Ovary (tissue), 7 donors: ENCODE measurements at regions not wholly inside any gene's neighbourhood (a gene's known extent, or its start where the extent isn't known, plus 50 kb on each side); places are given as distances from the start of the nearest gene placed in this dataset.

Source experiments
- DNase-seq, 5 donors: peaks; one replicate each; pipeline ENCODE4 v3.0.0-alpha.2; 2019 to 2020
- H3K27ac ChIP-seq, 2 donors: fragments of 200-600 bp; one replicate each; pipeline versions ENCODE4 v1.5.1 to v1.8.0; 2019 to 2022
- H3K27me3 ChIP-seq: fragments of 200-600 bp; one replicate; pipeline ENCODE4 v1.8.0; 2022
- H3K36me3 ChIP-seq: fragments of 200-600 bp; sonication (generic); one replicate; pipeline ENCODE4 v1.5.1; 2019
- H3K4me1 ChIP-seq: one replicate; pipeline ENCODE4 v1.8.1; 2013; ENCODE audit warnings: mild to moderate bottlenecking, moderate library complexity; ENCODE audit not compliant: insufficient read depth
- H3K4me3 ChIP-seq: fragments of 200-600 bp; sonication (generic); one replicate; pipeline ENCODE4 v1.5.1; 2017
- H3K9me3 ChIP-seq, 2 donors: fragments of 200-600 bp in 1 of 2; sonication (generic) in 1 of 2; one replicate each; pipeline versions ENCODE4 v1.5.1 to v1.8.1; 2013 to 2019; ENCODE audit warnings: mild to moderate bottlenecking in 1 of 2, moderate library complexity in 1 of 2
- CTCF ChIP-seq, 3 donors: fragments of 450-650 bp in 2 of 3; fragments of 200-600 bp in 1 of 3; IDR thresholded peaks; one replicate each; pipeline versions ENCODE4 v1.5.1 to v1.8.0; 2016 to 2022; ENCODE audit warnings: antibody characterized with exemption in 3 of 3, mild to moderate bottlenecking in 1 of 3
- EP300 ChIP-seq: sonication (generic); formaldehyde crosslinking; IDR thresholded peaks from one replicate; pipeline ENCODE4 v1.6.1; 2017; ENCODE audit warnings: antibody characterized with exemption
- POLR2A ChIP-seq: fragments of 450-650 bp; IDR thresholded peaks from one replicate; pipeline ENCODE4 v1.6.1; 2017; ENCODE audit warnings: antibody characterized with exemption, mild to moderate bottlenecking, moderate library complexity
- WGBS, 3 donors: extraction: QIAGEN DNeasy Blood & Tissue Kit in 1 of 3; methylation state at CpG; one replicate each; pipeline versions ENCODE4 v1.1.5 to v1.1.7; 2013 to 2017; 5-methylcytosine and 5-hydroxymethylcytosine counted together
- intact Hi-C, 4 donors: fragments of 100-400 bp; cut with DNase I; formaldehyde crosslinking; loops; one replicate each; pipeline versions ENCODE4 v1.11.0 to v1.15.1; 2022 to 2023
- donor health status: DM: no; HTN: no; CAD: no; lungs with moderate emphysema.
- donor health status: DM: no; HTN: no; CAD: no.
- donor health status: Bipolar disorder and iron deficiency.
- donor health status: DM: no; HTN: no; CAD: no.
- donor health status: DM: yes; HTN: yes; CAD: no.

GRCh38 chr7:12909483-12909882, 222.1 kb downstream of the ARL4A start:
- H3K27me3 ChIP-seq, result no peaks in the 10 kb centered on the region
- H3K27ac ChIP-seq, result no peak overlapping the region
- DNase-seq, result no peak
- no peaks in the 10 kb centered on the region for H3K4me1 ChIP-seq
- 95 to 100% (median 98%) methylated on average over 1 of the region's 1 CpG for WGBS, 3 donors
- intact Hi-C loops, result no loop called here
- no peaks in the 10 kb centered on the region for H3K36me3 ChIP-seq
- H3K9me3 ChIP-seq, result no peaks in the 10 kb centered on the region
- no peak for TF ChIP-seq CTCF (IDR thresholded peaks at IDR 0.05)
- no peak for TF ChIP-seq POLR2A
- TF ChIP-seq EP300, result no peak
- H3K4me3 ChIP-seq, result no peak overlapping the region

GRCh38 chr7:12911053-12911452, 223.6 kb downstream of the ARL4A start:
- DNase-seq, result no peak
- intact Hi-C loops, result no loop called here
- WGBS, 3 donors, result 50 to 57% (median 57%) methylated on average over 2 of the region's 2 CpGs
- TF ChIP-seq POLR2A, result no peak
- no peak for TF ChIP-seq EP300
- TF ChIP-seq CTCF (IDR thresholded peaks at IDR 0.05), result no peak
- Histone ChIP-seq H3K36me3 (no peaks in the 10 kb centered on the region), H3K27me3 (no peaks in the 10 kb centered on the region), H3K4me1 (no peaks in the 10 kb centered on the region), H3K4me3 (no peak overlapping the region), H3K27ac (no peak overlapping the region), H3K9me3 (no peaks in the 10 kb centered on the region)

- H3K4me3 ChIP-seq, result no peak overlapping the region
- no peak overlapping the region for H3K27ac ChIP-seq
- 53 to 59% (median 58%) methylated on average over 3 of the region's 3 CpGs for WGBS, 3 donors
- no peak for TF ChIP-seq POLR2A
- TF ChIP-seq EP300, result no peak
- TF ChIP-seq CTCF (IDR thresholded peaks at IDR 0.05), result no peak
- H3K9me3 ChIP-seq, result no peaks in the 10 kb centered on the region
- H3K36me3 ChIP-seq, result no peaks in the 10 kb centered on the region
- no peaks in the 10 kb centered on the region for H3K4me1 ChIP-seq
- intact Hi-C loops, result no loop called here
- no peak for DNase-seq
- H3K27me3 ChIP-seq, result no peaks in the 10 kb centered on the region
Observed at GRCh38 chr7:12913002-12913401, 225.6 kb downstream of the ARL4A start.

GRCh38 chr7:12917801-12918200, 230.4 kb downstream of the ARL4A start:
- Histone ChIP-seq H3K36me3 (no peaks in the 10 kb centered on the region), H3K27ac (no peak overlapping the region), H3K4me3 (no peak overlapping the region), H3K27me3 (no peaks in the 10 kb centered on the region), H3K9me3 (no peaks in the 10 kb centered on the region), H3K4me1 (no peaks in the 10 kb centered on the region)
- WGBS, 3 donors, result 90 to 96% (median 93%) methylated on average over 2 of the region's 2 CpGs
- no peak for DNase-seq
- intact Hi-C loops, result no loop called here
- no peak for TF ChIP-seq CTCF (IDR thresholded peaks at IDR 0.05)
- TF ChIP-seq EP300, result no peak
- TF ChIP-seq POLR2A, result no peak
